Vagina (tissue), 2 donors: ENCODE measurements at regions not wholly inside any gene's neighbourhood (a gene's known extent, or its start where the extent isn't known, plus 50 kb on each side); places are given as distances from the start of the nearest gene placed in this dataset.

Experiments
- POLR2AphosphoS5 ChIP-seq, 2 donors: sonication (generic); formaldehyde crosslinking; IDR thresholded peaks; one replicate each; pipeline ENCODE4 v1.9.0; 2017; ENCODE audit warnings: antibody characterized with exemption in 2 of 2, mild to moderate bottlenecking in 2 of 2, low read depth in 1 of 2; ENCODE audit not compliant: insufficient read depth in 1 of 2
- TF ChIP-seq, protein P1 (sequence below), 3 experiments: fragments of 450-650 bp in 2 of 3; fragments of 200-600 bp in 1 of 3; sonication (generic) in 1 of 3; IDR thresholded peaks; one replicate each; pipeline ENCODE4 v1.5.1; 2017 to 2019; ENCODE audit warnings: antibody characterized with exemption in 3 of 3, mild to moderate bottlenecking in 2 of 3, moderate library complexity in 2 of 3

DNA sequence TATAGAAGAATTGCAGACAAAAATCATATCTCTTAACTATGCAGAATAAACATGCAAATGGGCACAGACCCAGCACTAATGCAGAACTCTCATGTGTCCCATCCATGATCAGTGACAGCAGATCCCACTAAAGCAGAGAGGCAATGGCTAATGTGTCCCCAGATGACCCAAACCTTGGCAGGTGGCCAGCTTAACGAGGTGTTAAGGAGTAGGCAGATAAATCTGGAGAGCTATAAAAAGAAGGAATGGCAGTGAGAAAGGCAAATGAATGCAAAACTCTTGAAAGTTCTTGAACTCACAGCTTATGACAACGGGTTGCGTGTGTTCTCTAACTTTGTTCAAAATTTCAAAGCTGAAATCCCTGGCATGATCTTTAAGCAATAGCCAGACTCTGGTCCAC is 265.4 kb downstream of the RASEF start:
- TF ChIP-seq, protein P1, sequence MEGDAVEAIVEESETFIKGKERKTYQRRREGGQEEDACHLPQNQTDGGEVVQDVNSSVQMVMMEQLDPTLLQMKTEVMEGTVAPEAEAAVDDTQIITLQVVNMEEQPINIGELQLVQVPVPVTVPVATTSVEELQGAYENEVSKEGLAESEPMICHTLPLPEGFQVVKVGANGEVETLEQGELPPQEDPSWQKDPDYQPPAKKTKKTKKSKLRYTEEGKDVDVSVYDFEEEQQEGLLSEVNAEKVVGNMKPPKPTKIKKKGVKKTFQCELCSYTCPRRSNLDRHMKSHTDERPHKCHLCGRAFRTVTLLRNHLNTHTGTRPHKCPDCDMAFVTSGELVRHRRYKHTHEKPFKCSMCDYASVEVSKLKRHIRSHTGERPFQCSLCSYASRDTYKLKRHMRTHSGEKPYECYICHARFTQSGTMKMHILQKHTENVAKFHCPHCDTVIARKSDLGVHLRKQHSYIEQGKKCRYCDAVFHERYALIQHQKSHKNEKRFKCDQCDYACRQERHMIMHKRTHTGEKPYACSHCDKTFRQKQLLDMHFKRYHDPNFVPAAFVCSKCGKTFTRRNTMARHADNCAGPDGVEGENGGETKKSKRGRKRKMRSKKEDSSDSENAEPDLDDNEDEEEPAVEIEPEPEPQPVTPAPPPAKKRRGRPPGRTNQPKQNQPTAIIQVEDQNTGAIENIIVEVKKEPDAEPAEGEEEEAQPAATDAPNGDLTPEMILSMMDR (IDR thresholded peaks at IDR 0.05) = no peak
- no peak for TF ChIP-seq POLR2AphosphoS5 (IDR thresholded peaks at IDR 0.05; ENCODE audit: insufficient read depth in 1 of 2, low read depth in 1 of 2)
